B cell (primary cell): ENCODE measurements at regions not wholly inside any gene's neighbourhood (a gene's known extent, or its start where the extent isn't known, plus 50 kb on each side); places are given as distances from the start of the nearest gene placed in this dataset.

Experiments used
- EZH2 ChIP-seq: IDR thresholded peaks from 2 replicates; pipeline ENCODE4 v1.6.1; 2012; ENCODE audit warnings: borderline replicate concordance, low read depth, mild to moderate bottlenecking, moderate library complexity, low read length; ENCODE audit not compliant: insufficient read depth, poor library complexity, severe bottlenecking
- TF ChIP-seq, protein P1 (sequence below): fragments of 200-600 bp; IDR thresholded peaks from one replicate; pipeline ENCODE4 v1.8.0; 2022; ENCODE audit warnings: antibody characterized with exemption, mild to moderate bottlenecking

DNA sequence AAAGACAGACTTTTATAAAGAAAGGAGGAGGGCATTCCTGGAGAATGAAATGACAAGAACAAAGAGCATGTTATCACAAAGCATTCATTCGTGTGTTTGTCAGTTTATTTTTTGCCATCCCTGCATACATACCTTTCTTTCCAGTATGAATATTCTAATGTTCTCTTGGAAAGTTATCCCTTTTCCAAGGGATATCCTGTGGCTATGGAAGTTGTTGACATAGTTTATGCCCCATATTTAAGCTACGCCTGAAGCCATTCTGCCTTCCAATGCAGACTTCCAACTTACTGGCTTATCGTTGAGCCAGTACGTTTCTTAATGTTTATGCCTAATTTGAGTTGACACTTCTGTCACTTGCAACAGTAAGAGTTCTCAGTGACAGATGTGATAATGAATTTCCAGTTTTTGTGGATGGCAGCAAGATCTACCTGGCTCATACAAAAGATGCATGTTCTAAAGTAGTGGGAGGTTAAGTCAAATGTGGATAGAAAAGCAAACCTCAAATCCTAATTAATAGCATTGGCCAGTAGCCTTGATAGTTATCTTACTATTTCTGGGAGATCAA is 133.3 kb upstream of the ANO3 start:
- TF ChIP-seq, protein P1, sequence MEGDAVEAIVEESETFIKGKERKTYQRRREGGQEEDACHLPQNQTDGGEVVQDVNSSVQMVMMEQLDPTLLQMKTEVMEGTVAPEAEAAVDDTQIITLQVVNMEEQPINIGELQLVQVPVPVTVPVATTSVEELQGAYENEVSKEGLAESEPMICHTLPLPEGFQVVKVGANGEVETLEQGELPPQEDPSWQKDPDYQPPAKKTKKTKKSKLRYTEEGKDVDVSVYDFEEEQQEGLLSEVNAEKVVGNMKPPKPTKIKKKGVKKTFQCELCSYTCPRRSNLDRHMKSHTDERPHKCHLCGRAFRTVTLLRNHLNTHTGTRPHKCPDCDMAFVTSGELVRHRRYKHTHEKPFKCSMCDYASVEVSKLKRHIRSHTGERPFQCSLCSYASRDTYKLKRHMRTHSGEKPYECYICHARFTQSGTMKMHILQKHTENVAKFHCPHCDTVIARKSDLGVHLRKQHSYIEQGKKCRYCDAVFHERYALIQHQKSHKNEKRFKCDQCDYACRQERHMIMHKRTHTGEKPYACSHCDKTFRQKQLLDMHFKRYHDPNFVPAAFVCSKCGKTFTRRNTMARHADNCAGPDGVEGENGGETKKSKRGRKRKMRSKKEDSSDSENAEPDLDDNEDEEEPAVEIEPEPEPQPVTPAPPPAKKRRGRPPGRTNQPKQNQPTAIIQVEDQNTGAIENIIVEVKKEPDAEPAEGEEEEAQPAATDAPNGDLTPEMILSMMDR = no peak
- no peak for TF ChIP-seq EZH2
